Esophagus squamous epithelium (tissue), 4 donors: ENCODE measurements at regions not wholly inside any gene's neighbourhood (a gene's known extent, or its start where the extent isn't known, plus 50 kb on each side); places are given as distances from the start of the nearest gene placed in this dataset.

Experiments used
- CTCF ChIP-seq, 6 experiments: fragments of 450-650 bp in 4 of 6; fragments of 200-600 bp in 2 of 6; sonication (generic) in 2 of 6; IDR thresholded peaks; one replicate each; pipeline ENCODE4 v1.5.1; 2016 to 2019; ENCODE audit warnings: antibody characterized with exemption in 6 of 6, mild to moderate bottlenecking in 4 of 6, moderate library complexity in 4 of 6
- POLR2A ChIP-seq, 4 donors: fragments of 450-650 bp; IDR thresholded peaks; one replicate each; pipeline ENCODE4 v1.6.1; 2017; ENCODE audit warnings: antibody characterized with exemption in 4 of 4, mild to moderate bottlenecking in 4 of 4, moderate library complexity in 3 of 4

- TF ChIP-seq POLR2A (IDR thresholded peaks at IDR 0.05): no peak
- no peak for TF ChIP-seq CTCF (IDR thresholded peaks at IDR 0.05)
These were observed 309.8 kb upstream of the GRM7 start for GRCh38 chr3:6551165-6551564.
